BE2C (cell line): ENCODE measurements at regions not wholly inside any gene's neighbourhood (a gene's known extent, or its start where the extent isn't known, plus 50 kb on each side); places are given as distances from the start of the nearest gene placed in this dataset.

ENCODE experiments used
- DNase-seq: peaks from one replicate; pipeline ENCODE4 v3.0.0-alpha.2; 2020
- H3K27me3 ChIP-seq: fragments of 250-450 bp; sonication (Bioruptor Pico); 2 replicates; pipeline ENCODE4 v1.5.1; 2020; ENCODE audit warnings: mild to moderate bottlenecking
- H3K36me3 ChIP-seq: fragments of 250-450 bp; sonication (Bioruptor Pico); 2 replicates; pipeline ENCODE4 v1.5.1; 2020; ENCODE audit warnings: mild to moderate bottlenecking
- H3K4me1 ChIP-seq: fragments of 250-450 bp; sonication (Bioruptor Pico); 2 replicates; pipeline ENCODE4 v1.5.1; 2020
- H3K4me3 ChIP-seq: 2 replicates; pipeline ENCODE4 v1.5.1; 2011; ENCODE audit warnings: low read depth, low read length
- H3K9me3 ChIP-seq: fragments of 250-450 bp; sonication (Bioruptor Pico); 2 replicates; pipeline ENCODE4 v1.5.1; 2020
- TF ChIP-seq, protein P1 (sequence below): IDR thresholded peaks from 2 replicates; pipeline ENCODE4 v1.5.1; 2012; ENCODE audit warnings: mild to moderate bottlenecking, low read depth, low read length

DNA sequence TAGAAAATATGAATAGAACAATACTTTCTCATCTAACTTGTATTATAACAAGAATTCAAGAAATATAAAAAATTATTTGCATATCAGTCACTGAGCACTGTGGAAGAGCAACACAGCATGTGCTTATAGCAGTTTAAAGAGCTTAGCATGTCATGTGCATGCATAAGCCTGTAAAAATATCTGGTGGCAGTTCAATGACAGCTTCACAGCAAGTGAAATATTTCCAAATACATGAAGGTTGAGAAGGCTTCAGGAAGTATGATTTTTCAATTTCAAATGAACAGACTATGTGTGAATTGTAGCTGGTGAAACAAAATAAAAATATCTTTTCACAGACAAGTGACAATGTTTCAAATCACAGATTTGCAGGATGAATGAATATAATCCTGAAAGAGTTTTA is 128.5 kb downstream of the PRDM9 start:
- Histone ChIP-seq H3K9me3 (no peaks in the 10 kb centered on the region), H3K4me1 (no peaks in the 10 kb centered on the region), H3K36me3 (no peaks in the 10 kb centered on the region), H3K4me3 (no peak overlapping the region), H3K27me3 (no peaks in the 10 kb centered on the region)
- DNase-seq = no peak
- TF ChIP-seq, protein P1, sequence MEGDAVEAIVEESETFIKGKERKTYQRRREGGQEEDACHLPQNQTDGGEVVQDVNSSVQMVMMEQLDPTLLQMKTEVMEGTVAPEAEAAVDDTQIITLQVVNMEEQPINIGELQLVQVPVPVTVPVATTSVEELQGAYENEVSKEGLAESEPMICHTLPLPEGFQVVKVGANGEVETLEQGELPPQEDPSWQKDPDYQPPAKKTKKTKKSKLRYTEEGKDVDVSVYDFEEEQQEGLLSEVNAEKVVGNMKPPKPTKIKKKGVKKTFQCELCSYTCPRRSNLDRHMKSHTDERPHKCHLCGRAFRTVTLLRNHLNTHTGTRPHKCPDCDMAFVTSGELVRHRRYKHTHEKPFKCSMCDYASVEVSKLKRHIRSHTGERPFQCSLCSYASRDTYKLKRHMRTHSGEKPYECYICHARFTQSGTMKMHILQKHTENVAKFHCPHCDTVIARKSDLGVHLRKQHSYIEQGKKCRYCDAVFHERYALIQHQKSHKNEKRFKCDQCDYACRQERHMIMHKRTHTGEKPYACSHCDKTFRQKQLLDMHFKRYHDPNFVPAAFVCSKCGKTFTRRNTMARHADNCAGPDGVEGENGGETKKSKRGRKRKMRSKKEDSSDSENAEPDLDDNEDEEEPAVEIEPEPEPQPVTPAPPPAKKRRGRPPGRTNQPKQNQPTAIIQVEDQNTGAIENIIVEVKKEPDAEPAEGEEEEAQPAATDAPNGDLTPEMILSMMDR = no peak

DNA sequence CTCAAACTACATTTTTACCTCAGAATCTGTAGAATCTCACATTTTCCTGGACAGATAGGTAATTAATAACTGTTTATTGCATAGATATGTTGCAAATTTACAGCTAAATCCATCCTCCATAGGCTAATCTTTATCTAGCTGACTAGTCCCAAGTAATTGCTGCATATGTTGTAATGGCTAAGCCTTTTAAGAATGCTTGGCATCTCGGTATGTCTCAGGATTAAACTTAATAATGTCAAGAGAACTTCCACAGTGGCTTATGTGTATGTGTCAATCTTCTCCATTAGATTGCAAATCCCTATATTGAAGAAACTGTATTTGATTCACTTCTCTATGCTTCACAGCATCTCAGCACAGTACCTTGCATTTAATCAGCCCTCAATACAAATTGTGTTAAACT is 131.9 kb downstream of the PRDM9 start:
- Histone ChIP-seq H3K36me3 (no peaks in the 10 kb centered on the region), H3K9me3 (no peaks in the 10 kb centered on the region), H3K27me3 (no peaks in the 10 kb centered on the region), H3K4me1 (no peaks in the 10 kb centered on the region), H3K4me3 (no peak overlapping the region)
- TF ChIP-seq, protein P1 = no peak
- no peak for DNase-seq

DNA sequence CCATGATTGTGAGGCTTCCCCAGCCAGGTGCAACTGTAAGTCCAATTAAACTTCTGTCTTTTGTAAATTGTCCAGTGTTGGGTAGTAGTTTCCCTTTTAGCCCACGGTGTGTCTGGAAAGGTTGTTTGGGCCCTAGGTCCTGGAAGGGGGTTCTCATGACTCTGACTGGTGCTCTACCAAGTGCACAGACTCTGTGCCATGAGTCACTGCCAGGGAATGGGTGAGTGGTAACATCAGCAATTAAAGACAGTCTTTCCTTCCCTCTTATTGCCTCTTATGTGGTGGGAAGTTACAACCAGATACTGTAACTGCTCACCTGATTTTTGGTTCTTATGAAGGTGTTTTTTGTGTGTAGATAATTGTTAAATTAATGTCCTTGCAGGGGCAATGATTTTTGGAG is 141.2 kb downstream of the PRDM9 start:
- no peak for DNase-seq
- TF ChIP-seq, protein P1 = no peak
- Histone ChIP-seq H3K4me3 (no peak overlapping the region), H3K4me1 (no peaks in the 10 kb centered on the region), H3K27me3 (no peaks in the 10 kb centered on the region), H3K36me3 (no peaks in the 10 kb centered on the region), H3K9me3 (no peaks in the 10 kb centered on the region)

DNA sequence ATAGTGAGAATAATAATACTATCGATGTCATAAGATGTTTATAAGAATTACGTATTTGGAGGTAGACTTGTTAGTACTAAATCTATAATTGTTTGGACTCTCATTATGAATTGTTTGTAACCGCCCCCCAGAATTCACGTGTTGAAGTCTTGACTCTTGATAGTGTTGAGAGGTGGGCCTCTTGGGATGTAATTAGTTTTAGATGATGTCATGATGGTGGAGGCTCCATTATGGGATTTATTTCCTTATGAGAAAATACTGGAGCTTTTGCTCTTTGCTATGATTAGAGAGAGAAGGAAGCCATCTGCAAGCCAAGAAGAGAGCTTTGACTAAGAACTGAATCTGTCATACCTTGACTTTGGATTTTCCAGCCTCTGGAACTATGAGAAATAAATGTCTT is 142.2 kb downstream of the PRDM9 start:
- DNase-seq = no peak
- no peaks in the 10 kb centered on the region for H3K9me3 ChIP-seq
- TF ChIP-seq, protein P1 = no peak

DNA sequence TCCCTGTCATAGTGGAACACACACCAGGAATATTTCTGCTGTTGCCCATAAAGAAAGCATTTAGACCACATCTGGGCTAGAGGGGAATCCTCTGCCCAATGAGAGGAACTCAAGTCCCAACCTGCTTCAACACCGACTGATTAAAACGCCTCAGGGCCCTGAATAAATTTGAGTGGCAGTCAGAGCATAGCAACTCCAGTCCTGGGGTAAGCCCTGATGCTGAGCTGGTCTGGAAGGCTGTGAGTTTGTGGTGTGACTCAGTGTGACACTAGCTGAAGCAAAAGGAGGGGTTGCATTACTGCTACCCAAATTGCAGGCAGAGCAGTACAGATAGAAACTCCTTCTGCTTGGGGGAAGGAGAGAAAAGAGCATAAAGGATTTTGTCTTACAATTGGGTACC is 148.3 kb downstream of the PRDM9 start:
- H3K4me3 ChIP-seq = no peak overlapping the region
- no peaks in the 10 kb centered on the region for H3K9me3 ChIP-seq
- TF ChIP-seq, protein P1 = no peak
- no peaks in the 10 kb centered on the region for H3K27me3 ChIP-seq
- H3K4me1 ChIP-seq = no peaks in the 10 kb centered on the region
- H3K36me3 ChIP-seq = no peaks in the 10 kb centered on the region
- no peak for DNase-seq

More for the DNA sequence above, 142.2 kb downstream of the PRDM9 start:
- H3K4me3 ChIP-seq = no peak overlapping the region
- no peaks in the 10 kb centered on the region for H3K27me3 ChIP-seq
- no peaks in the 10 kb centered on the region for H3K4me1 ChIP-seq
- no peaks in the 10 kb centered on the region for H3K36me3 ChIP-seq

DNA sequence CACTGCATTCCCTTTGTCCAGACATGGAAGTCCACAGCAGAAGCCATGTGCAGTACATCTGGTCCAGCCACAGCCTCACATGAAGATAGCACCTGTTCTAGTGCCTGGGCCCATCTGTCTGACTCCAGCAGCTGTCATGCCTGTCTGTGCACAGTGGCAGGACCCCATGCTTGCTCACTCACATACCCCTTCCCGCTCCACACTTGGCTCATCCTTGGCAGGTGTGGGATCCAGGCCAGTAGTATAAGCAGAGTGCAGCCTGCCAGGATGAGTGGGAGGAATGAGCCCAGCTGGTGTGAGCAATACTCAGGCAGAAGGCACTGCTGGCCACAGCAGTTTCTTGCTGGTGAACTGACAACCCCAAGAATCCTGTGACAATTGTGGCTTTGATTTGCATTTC is 168.0 kb downstream of the PRDM9 start:
- H3K9me3 ChIP-seq = no peaks in the 10 kb centered on the region
- no peaks in the 10 kb centered on the region for H3K27me3 ChIP-seq
- no peaks in the 10 kb centered on the region for H3K4me1 ChIP-seq
- H3K4me3 ChIP-seq = no peak overlapping the region
- TF ChIP-seq, protein P1 = no peak
- no peak for DNase-seq
- no peaks in the 10 kb centered on the region for H3K36me3 ChIP-seq
